Fibroblast of skin of scalp (primary cell): ENCODE measurements at regions not wholly inside any gene's neighbourhood (a gene's known extent, or its start where the extent isn't known, plus 50 kb on each side); places are given as distances from the start of the nearest gene placed in this dataset.
A peak's percentile ranks its signal among the peaks of the same experiment; 100 is the strongest.

Experiments used
- DNase-seq: peaks from one replicate; pipeline ENCODE4 v3.0.0-alpha.2; 2013

GRCh38 chr15:46326173-46326572 is 691.3 kb downstream of the SQOR start:
- no peak for DNase-seq

DNA sequence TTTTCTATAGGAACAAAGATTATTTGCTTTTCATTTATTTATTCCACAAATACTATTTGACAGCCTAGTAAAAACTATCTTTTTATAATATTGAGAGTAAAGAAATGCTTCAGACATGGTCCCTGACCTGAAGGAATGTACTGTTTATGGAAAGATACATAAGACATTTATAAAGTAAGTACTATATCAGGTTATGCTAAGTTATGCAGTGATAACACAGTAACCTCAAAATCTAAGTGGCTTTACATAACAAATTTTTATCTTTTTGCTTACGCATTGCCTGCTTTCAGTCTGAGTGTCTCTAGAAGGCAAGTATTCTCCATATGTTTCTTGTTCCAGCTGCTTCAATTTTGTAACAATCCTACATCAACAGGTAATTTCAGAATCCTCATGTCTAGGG is 694.0 kb downstream of the SQOR start:
- DNase-seq: no peak

GRCh38 chr15:46329876-46330275 is 695.0 kb downstream of the SQOR start:
- no peak for DNase-seq

DNA sequence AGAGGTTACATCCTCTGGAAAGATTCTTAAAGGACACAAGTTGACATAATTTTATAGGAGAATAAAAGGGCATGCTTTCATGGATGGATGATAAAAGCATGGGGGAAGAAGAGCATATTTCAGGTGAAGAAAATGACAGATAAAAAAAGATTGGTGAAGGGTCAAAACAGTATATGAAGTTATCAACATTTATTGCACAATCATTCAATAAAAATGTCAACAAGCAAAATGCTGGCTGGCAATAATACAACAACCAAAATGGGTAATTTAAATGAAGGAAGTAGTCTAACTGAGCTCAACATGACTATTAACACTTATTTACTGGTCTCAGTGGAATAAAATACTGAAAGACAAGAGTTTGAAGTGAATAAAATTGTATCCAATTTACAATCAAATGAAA is 696.7 kb downstream of the SQOR start:
- no peak for DNase-seq

DNA sequence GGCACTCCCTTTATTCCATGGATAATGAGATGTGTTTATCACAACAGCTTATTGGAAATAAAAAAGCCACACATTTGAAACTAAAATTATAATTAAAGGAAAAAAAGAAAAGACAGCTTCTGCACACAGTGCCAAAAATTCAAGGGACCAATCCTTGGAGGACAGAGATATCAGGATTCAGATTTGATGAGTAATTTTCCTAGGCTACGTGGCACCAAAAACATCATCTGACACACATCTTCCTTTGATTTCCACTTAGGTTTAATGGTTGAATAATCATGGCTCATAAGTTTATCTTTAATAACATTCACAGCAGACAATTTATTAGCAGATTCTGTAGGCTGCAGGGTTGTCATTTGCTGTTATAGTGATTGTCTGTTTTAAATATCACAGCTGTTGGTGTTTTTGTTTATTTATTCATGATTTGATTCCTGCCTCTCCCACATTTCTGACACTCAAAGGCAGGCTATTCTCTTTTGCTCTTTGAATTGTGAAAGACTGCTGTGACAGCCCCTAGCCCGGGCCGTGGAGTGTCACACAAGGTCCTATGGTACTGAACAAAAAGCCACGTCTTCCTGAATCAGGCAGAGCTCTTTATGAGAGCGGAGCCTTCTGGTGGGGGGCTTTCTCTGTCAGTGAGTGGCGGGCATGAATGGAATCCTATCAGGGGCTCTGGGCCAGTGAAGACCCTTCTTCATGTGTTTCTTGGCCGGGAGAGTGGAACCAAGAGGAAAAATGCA is 708.5 kb downstream of the SQOR start:
- DNase-seq: no peak

GRCh38 chr15:46344115-46344724 is 709.4 kb downstream of the SQOR start:
- no peak for DNase-seq

DNA sequence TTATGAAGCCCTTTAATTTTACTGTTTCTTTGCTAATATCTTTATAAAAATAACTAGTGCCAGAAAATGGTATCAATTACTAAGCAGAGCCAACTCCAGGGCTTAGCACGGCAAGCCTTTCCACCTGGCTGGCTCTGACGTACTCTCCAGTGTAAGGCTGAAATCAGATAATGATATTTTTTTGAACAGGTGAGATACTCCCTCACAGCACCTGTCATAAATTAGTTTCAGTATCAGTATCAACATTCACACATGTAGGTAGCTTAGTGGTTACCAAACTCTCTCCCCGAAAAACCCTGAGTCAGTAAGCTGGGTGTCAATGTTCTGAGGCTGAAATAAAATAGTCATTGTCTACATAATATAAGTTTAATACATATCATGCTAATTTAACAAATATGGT is 710.1 kb downstream of the SQOR start:
- DNase-seq: no peak

DNA sequence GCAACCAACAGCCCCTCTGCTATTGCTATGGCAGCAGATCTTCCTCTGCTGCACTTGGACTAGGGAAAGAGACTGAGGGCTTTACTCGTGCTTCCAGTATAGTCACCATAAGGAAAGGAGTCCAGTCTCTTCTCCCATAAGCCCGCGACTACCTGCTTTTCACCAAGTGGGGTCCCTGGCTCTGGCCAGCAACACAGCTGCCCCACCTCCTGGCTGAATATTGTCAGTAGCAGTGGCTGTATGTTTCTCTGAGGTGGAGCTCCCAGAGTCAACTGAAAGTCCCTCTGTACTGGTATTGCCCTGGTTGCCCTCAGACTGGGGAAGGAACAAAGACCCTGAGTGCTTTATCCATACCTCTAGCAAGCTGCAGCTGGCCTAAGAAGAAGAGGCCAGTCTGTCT is 719.6 kb downstream of the SQOR start:
- no peak for DNase-seq

- DNase-seq: peak; percentile 55
Measured at GRCh38 chr15:46365572-46365971, 730.7 kb downstream of the SQOR start.

DNA sequence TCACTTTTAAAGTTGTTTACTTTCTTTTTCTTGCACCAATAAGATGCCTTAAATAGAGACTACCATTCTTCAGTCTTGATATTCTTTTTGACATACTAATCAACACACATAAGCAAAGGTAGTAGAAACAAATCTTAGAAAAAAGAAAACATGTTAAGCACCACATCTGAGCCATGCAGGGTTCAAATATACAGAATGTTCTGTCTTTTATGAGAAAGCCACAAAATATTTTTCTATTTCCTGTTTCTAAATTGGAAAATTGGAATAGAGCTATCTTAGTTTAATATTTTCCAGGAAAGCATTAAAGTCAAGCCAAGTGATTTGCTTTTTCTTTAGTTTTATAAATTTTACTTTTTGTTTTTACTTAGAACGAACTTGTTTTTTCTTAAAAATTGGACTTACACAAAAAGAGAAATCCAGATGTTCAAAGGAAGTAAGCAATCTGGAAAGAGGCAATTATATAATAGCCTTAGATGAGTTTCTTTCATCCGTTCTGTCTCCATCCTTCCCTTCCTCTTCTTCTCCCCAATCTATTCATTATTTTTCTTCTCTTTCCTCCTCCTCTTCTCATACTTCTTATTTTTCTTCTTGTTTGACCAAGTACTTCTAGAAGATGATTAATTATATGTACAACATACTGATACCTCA is 731.7 kb downstream of the SQOR start:
- no peak for DNase-seq

GRCh38 chr15:46383978-46384377 is 749.1 kb downstream of the SQOR start:
- no peak for DNase-seq

DNA sequence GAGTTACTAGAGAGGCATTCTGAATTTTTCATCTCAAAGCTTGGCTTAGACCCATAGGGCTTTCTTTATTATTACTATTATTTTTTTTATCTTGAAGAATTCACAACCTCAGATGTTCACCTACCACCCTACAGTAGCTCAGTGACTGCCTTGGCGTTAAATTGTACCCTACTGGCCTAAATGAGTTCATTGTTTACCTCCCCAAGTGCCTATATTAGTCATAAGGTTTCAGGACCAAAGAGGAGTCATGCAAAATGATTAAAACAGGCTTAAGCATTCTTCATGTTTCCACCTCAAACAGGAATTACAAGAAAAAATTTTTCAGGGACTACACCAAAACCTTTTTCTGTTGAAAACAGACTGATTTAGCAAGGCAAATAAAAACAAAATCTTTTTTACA is 751.5 kb downstream of the SQOR start:
- DNase-seq: no peak

- DNase-seq: no peak
Measured at GRCh38 chr15:46389739-46390138, 754.9 kb downstream of the SQOR start.

DNA sequence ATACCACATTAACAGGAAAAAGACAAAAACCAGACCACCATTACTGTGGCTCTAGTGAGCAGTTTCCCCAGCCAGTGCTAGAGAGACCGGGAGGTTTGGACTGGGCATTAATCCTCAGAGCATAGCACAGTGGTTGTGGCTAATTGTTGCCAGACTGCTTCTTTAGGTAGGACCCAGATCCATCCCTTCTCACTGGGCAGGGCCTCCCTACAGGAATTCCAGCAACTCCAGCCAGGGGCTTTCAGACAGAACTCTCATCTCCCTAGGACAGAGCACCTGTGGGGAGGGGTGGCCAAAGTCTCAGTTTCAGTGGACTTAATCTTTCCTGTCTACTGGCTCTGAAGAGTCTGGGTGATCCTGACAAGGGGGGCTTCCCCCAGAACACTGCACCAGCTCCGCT is 759.6 kb downstream of the SQOR start:
- DNase-seq: no peak

- DNase-seq: no peak
Measured at GRCh38 chr15:46408312-46408711, 773.5 kb downstream of the SQOR start.

GRCh38 chr15:46409841-46410301 is 775.0 kb downstream of the SQOR start:
- DNase-seq: no peak

DNA sequence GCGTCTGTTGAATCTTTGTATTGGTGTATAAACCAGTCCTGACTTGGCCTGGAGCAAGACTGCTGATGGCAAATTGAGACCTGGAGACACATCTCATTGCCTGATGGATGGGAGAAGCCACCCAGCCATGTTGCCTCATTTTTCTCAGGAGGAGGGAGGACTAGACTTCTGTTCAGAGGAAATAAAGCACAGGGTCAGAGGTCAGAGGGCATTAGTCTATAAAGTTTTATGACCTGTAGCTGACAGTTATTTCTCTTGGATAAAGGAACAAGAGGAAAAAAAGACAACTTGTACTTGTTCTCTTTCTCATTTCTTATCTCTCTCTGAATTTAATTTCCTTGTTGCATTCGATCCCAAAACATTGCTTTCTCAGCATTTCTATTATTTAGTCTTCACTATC is 775.9 kb downstream of the SQOR start:
- no peak for DNase-seq

DNA sequence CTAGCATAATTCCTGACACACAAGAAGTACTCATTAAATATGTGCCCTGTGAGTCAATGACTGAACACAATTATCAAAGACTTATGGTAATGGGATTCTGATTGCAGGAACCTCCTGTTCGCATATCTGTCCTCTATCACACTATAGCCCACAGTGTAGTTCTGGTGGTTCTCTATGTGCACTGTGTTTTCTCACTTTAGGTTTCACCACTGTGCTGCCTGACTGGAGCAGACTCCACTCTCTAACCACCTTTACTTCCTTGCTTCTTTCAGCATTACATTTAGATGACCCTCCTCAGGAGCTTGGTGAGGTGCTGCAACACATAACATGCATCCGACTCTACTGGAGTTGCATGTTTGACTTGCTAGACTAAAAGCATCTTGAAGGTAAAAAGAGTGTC is 777.1 kb downstream of the SQOR start:
- no peak for DNase-seq

DNA sequence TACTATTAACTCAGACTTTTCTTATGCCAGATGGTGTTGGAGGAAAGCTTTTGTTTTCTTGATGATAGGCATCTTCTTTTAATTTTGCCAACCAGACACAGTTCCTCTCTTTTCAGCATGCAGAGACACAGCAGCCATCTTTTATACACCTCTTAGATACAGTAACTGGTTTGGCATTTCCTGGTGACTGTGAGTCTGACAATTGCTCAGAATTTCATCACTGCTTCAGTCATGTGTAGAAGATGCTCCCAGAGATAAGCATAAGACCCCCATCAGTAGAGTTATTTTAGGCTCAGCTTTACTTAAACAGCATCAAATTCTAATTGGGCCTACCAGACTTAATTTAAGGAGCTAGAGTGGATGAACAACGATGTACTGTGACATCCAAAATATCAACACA is 779.0 kb downstream of the SQOR start:
- DNase-seq: peak; percentile 88

GRCh38 chr15:46416544-46416943 is 781.7 kb downstream of the SQOR start:
- DNase-seq: peak; percentile 20

DNA sequence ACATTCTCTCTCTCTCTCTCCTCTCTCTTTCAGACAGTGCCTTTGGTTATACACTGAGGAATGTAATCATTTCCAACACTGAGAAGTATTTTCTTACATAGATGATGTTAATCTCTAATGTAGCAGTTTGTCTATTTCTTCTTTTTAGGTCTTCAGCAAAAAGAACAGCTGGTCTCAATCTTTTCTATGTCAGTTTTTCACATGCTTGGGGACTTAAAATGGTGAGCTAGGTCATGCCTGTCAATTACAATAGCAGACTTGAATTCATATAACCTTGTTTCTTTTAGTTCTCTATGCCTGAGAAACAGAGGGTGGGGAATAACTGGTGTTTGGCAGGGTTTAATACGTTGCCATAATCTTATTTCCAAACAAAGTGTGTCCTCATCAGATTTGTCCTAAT is 786.2 kb downstream of the SQOR start:
- DNase-seq: no peak

GRCh38 chr15:46441294-46442062 is 806.6 kb downstream of the SQOR start:
- peak; percentile 55 for DNase-seq

GRCh38 chr15:46442184-46442583 is 807.4 kb downstream of the SQOR start:
- DNase-seq: peak; percentile 43
